Fibroblast of lung (primary cell): ENCODE measurements at regions not wholly inside any gene's neighbourhood (a gene's known extent, or its start where the extent isn't known, plus 50 kb on each side); places are given as distances from the start of the nearest gene placed in this dataset.

ENCODE experiments used
- DNase-seq, 2 donors: peaks; one replicate each; pipeline versions ENCODE4 v3.0.0 to v3.0.0-alpha.2; 2010; ENCODE audit warnings: low read depth in 2 of 2
- H2AFZ ChIP-seq: 2 replicates; pipeline ENCODE4 v1.5.1; 2012; ENCODE audit warnings: low read length, control low read depth, inconsistent platforms
- H3K27ac ChIP-seq: 2 replicates; pipeline ENCODE4 v1.5.1; 2011; ENCODE audit warnings: low read length, control low read depth; ENCODE audit not compliant: insufficient read depth
- H3K27me3 ChIP-seq: 2 replicates; pipeline ENCODE4 v1.5.1; 2011; ENCODE audit warnings: mild to moderate bottlenecking, low read length; ENCODE audit not compliant: control insufficient read depth, insufficient read depth
- H3K36me3 ChIP-seq: 2 replicates; pipeline ENCODE4 v1.5.1; 2011; ENCODE audit warnings: low read length; ENCODE audit not compliant: control insufficient read depth, insufficient read depth
- H3K4me1 ChIP-seq: 2 replicates; pipeline ENCODE4 v1.5.1; 2011; ENCODE audit warnings: low read length; ENCODE audit not compliant: control insufficient read depth, insufficient read depth; ENCODE audit errors: extremely low read depth
- H3K4me2 ChIP-seq: 2 replicates; pipeline ENCODE4 v1.5.1; 2011; ENCODE audit warnings: low read length, control low read depth; ENCODE audit not compliant: insufficient read depth; ENCODE audit errors: extremely low read depth
- H3K4me3 ChIP-seq, 4 experiments: fragments of 200-600 bp in 1 of 4; sonication (generic) in 1 of 4; replicated peaks in 1 of 4; 2 replicates each; pipeline ENCODE4 v1.5.1; 2011 to 2016; ENCODE audit warnings: low read length in 4 of 4, low read depth in 3 of 4, mild to moderate bottlenecking in 3 of 4, control low read depth in 2 of 4, inconsistent platforms in 1 of 4, mixed read lengths in 1 of 4; ENCODE audit not compliant: insufficient read depth in 1 of 4; ENCODE audit errors: control extremely low read depth in 1 of 4
- H3K79me2 ChIP-seq: 2 replicates; pipeline ENCODE4 v1.5.1; 2012; ENCODE audit warnings: mild to moderate bottlenecking, low read length, inconsistent platforms; ENCODE audit not compliant: control insufficient read depth, insufficient read depth
- H3K9ac ChIP-seq: 2 replicates; pipeline ENCODE4 v1.5.1; 2011; ENCODE audit warnings: mild to moderate bottlenecking, low read length, control low read depth; ENCODE audit not compliant: insufficient read depth
- H3K9me3 ChIP-seq: 2 replicates; pipeline ENCODE4 v1.5.1; 2012; ENCODE audit warnings: low read depth, low read length; ENCODE audit not compliant: control insufficient read depth, insufficient read depth
- H4K20me1 ChIP-seq: 2 replicates; pipeline ENCODE4 v1.5.1; 2011; ENCODE audit warnings: low read length; ENCODE audit not compliant: control insufficient read depth, insufficient read depth; ENCODE audit errors: extremely low read depth
- CTCF ChIP-seq, 2 donors: IDR thresholded peaks in 1 of 2; conservative IDR thresholded peaks in 1 of 2; 1 replicate in 1 of 2; 2 replicates in 1 of 2; pipeline ENCODE4 v1.5.1; 2011 to 2012; ENCODE audit warnings: low read length in 2 of 2, control low read depth in 1 of 2, inconsistent platforms in 1 of 2, low read depth in 1 of 2, mild to moderate bottlenecking in 1 of 2
- EZH2 ChIP-seq: IDR thresholded peaks from 2 replicates; pipeline ENCODE4 v1.5.1; 2012; ENCODE audit warnings: low read length, control low read depth, mild to moderate bottlenecking; ENCODE audit errors: missing control alignments

GRCh38 chr6:48584846-48585245, 473.8 kb upstream of the PTCHD4 start:
- no peaks in the 10 kb centered on the region for H3K79me2 ChIP-seq
- H3K9ac ChIP-seq, result no peak overlapping the region
- H4K20me1 ChIP-seq, result no peaks in the 10 kb centered on the region
- H2AFZ ChIP-seq, result no peak overlapping the region
- no peaks in the 10 kb centered on the region for H3K36me3 ChIP-seq
- no peak overlapping the region for H3K4me3 ChIP-seq
- H3K4me1 ChIP-seq, result no peaks in the 10 kb centered on the region
- no peaks in the 10 kb centered on the region for H3K9me3 ChIP-seq
- H3K4me2 ChIP-seq, result no peak overlapping the region
- H3K27ac ChIP-seq, result no peak overlapping the region
- TF ChIP-seq CTCF (conservative IDR thresholded peaks at IDR 0.05 in 1 of 2, IDR thresholded peaks at IDR 0.05 in 1 of 2; ENCODE audit: low read depth in 1 of 2, low read length in 2 of 2), result no peak
- TF ChIP-seq EZH2, result no peak
- DNase-seq, result no peak
- H3K27me3 ChIP-seq, result no peaks in the 10 kb centered on the region

GRCh38 chr6:48570656-48571055, 459.7 kb upstream of the PTCHD4 start:
- Histone ChIP-seq H3K79me2 (no peaks in the 10 kb centered on the region), H3K4me1 (no peaks in the 10 kb centered on the region), H3K27ac (no peak overlapping the region), H3K9me3 (no peaks in the 10 kb centered on the region), H3K27me3 (no peaks in the 10 kb centered on the region), H3K9ac (no peak overlapping the region), H3K4me3 (no peak overlapping the region), H3K36me3 (no peaks in the 10 kb centered on the region), H4K20me1 (no peaks in the 10 kb centered on the region), H2AFZ (no peak overlapping the region), H3K4me2 (no peak overlapping the region)
- no peak for TF ChIP-seq CTCF (conservative IDR thresholded peaks at IDR 0.05 in 1 of 2, IDR thresholded peaks at IDR 0.05 in 1 of 2; ENCODE audit: low read depth in 1 of 2, low read length in 2 of 2)
- TF ChIP-seq EZH2, result no peak
- no peak for DNase-seq

- Histone ChIP-seq H2AFZ (no peak overlapping the region), H3K27me3 (no peaks in the 10 kb centered on the region), H3K4me2 (no peak overlapping the region), H3K4me3 (no peak overlapping the region), H3K9me3 (no peaks in the 10 kb centered on the region), H3K4me1 (no peaks in the 10 kb centered on the region), H3K79me2 (no peaks in the 10 kb centered on the region), H3K27ac (no peak overlapping the region), H3K36me3 (no peaks in the 10 kb centered on the region), H3K9ac (no peak overlapping the region), H4K20me1 (no peaks in the 10 kb centered on the region)
- TF ChIP-seq EZH2 (no peak), CTCF (conservative IDR thresholded peaks at IDR 0.05 in 1 of 2, IDR thresholded peaks at IDR 0.05 in 1 of 2; ENCODE audit: low read depth in 1 of 2, low read length in 2 of 2) (no peak)
- DNase-seq, result no peak
These were observed 457.9 kb upstream of the PTCHD4 start for GRCh38 chr6:48568856-48569255.
